ENCODE measurements at regions not wholly inside any gene's neighbourhood (a gene's known extent, or its start where the extent isn't known, plus 50 kb on each side); places are given as distances from the start of the nearest gene placed in this dataset.

DNA sequence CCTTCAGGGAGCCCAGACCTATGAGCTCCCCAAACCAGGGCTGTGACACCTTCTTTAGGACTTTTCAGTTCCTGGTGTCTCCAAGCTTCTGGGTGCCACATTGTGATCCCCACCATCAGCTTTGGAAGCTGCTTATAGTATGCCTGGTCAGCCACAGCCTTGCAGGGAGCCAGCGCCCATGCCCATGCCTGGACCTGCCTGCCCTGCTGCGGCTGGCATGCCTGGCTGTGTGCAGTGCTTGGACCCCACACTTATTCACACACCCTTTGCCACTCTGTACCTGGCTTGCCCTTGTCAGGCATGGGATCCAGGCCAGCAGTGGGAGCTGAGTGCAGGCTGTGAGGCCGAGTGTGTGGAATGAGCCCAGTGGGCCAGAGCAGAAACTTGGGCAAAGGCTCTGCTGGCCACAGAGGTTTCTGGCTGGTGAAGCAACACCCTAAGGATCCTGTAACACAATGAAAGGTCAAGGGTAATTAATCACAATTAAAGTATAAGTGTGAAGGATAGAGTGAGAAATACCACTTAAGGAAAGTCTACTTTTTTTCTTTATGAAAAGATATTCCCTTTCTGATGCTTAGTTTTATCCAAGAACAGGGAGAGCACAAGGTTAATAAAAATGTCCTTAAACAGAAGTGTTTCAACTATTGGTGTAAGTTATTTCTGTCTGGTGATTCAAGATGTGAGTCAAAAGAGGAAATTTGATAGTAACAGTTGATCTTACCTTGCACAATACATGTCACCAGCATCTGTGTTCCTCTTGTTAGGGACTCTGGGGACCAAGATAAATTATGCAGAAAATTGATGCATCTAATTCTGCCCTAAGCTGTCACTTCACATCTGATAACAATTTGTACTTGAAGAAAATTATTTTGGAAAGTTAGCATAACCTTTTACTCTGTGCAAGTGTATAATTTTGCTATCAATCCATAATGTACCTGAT lies 161.8 kb downstream of the FAM47A start:
- Histone ChIP-seq H4K5ac (ENCODE audit: low read depth, low read length) (no peak overlapping the region), H3K4me2 (ENCODE audit: low read depth, low read length) (no peak overlapping the region), H3K23ac (ENCODE audit: low read depth, low read length) (no peak overlapping the region), H2AFZ (replicated peaks; ENCODE audit: low read length, poor library complexity) (no peak overlapping the region), H4K91ac (ENCODE audit: insufficient read depth, low read depth, low read length) (no peak overlapping the region), H2AK5ac (ENCODE audit: low read depth, low read length) (no peak overlapping the region), H2AK9ac (replicated peaks; ENCODE audit: low read depth, low read length, poor library complexity) (no peak overlapping the region), H4K8ac (ENCODE audit: low read depth in 2 of 2, low read length in 2 of 2) (no peak overlapping the region), H2BK20ac (ENCODE audit: low read depth, low read length) (no peak overlapping the region), H3K4me1 (ENCODE audit: control insufficient read depth, insufficient read depth, low read length) (no peaks in the 10 kb centered on the region), H3K9ac (ENCODE audit: low read depth, low read length) (no peak overlapping the region), H2BK15ac (ENCODE audit: low read depth, low read length) (no peak overlapping the region), H3K36me3 (ENCODE audit: control insufficient read depth, insufficient read depth, low read length) (no peaks in the 10 kb centered on the region), H3K27ac (ENCODE audit: insufficient read depth, low read length) (no peak overlapping the region), H3K4ac (ENCODE audit: low read depth, low read length) (no peak overlapping the region), H3K14ac (replicated peaks; ENCODE audit: low read depth, low read length) (no peak overlapping the region), H3K18ac (ENCODE audit: low read depth, low read length) (no peak overlapping the region), H3K9me3 (ENCODE audit: control insufficient read depth, insufficient read depth, low read length) (peaks cover 8% of the 10 kb centered on the region; the same call in 1 of the 2 replicates), H3K4me3 (ENCODE audit: insufficient read depth, low read depth, low read length) (no peak overlapping the region), H3K79me1 (ENCODE audit: low read depth in 1 of 2, low read length in 2 of 2) (no peaks in the 10 kb centered on the region), H3K27me3 (ENCODE audit: control insufficient read depth, insufficient read depth, low read length) (no peaks in the 10 kb centered on the region), H3K56ac (ENCODE audit: extremely low read depth, insufficient read depth, low read length) (no peak overlapping the region), H2BK5ac (ENCODE audit: low read depth, low read length, poor library complexity, severe bottlenecking) (no peak overlapping the region), H2BK120ac (ENCODE audit: low read depth, low read length) (no peak overlapping the region), H3K9me1 (ENCODE audit: insufficient read depth, low read length) (no peaks in the 10 kb centered on the region), H4K20me1 (ENCODE audit: insufficient read depth, low read length) (no peaks in the 10 kb centered on the region)
- dilution Hi-C loops (cut with HindIII; ENCODE audit: low sequenced_read_pairs, unreplicated experiment) (no loop called here), intact Hi-C loops (cut with micrococcal nuclease) (no loop called here), in situ Hi-C loops (cut with MboI; ENCODE audit: low sequenced_read_pairs) (no loop called here)
- CTCF ChIA-PET = no interaction called here
- ATAC-seq (ENCODE audit: low read depth) (no peak), DNase-seq (no peak)
- BruUV-seq (replicated peaks) = no TSS peak
- POLR2A ChIA-PET (ENCODE audit: unreplicated experiment) = no interaction called here
- WGBS, 2 experiments (ENCODE audit: extremely low coverage in 2 of 2, insufficient read length in 1 of 2) = 60% methylated on average over 1 of the region's 3 CpGs; no CpG with 5 or more reads in 1 of the 2 experiments
- TF ChIP-seq FOS (IDR thresholded peaks at IDR 0.05; ENCODE audit: low read depth, low read length) (no peak), MAFK (IDR thresholded peaks at IDR 0.05; ENCODE audit: low read depth, low read length) (no peak), SMC3 (IDR thresholded peaks at IDR 0.05; ENCODE audit: low read depth, low read length) (no peak), NFE2L2 (IDR thresholded peaks at IDR 0.05; ENCODE audit: low read depth, low read length) (no peak), RCOR1 (IDR thresholded peaks at IDR 0.05; ENCODE audit: insufficient replicate concordance, low read length) (no peak), CHD1 (IDR thresholded peaks at IDR 0.05; ENCODE audit: low read depth, low read length) (no peak), POLR2A (IDR thresholded peaks at IDR 0.05; ENCODE audit: low read depth, low read length) (no peak), RFX5 (IDR thresholded peaks at IDR 0.05; ENCODE audit: low read depth, low read length) (no peak), BHLHE40 (IDR thresholded peaks at IDR 0.05; ENCODE audit: low read depth, low read length) (no peak), MXI1 (IDR thresholded peaks at IDR 0.05; ENCODE audit: borderline replicate concordance, low read depth, low read length) (no peak), CEBPB (IDR thresholded peaks at IDR 0.05; ENCODE audit: low read depth, low read length) (no peak), RAD21 (IDR thresholded peaks at IDR 0.05; ENCODE audit: low read length) (no peak), MAZ (IDR thresholded peaks at IDR 0.05; ENCODE audit: borderline replicate concordance, low read depth, low read length) (no peak)
- TF ChIP-seq, protein P1, sequence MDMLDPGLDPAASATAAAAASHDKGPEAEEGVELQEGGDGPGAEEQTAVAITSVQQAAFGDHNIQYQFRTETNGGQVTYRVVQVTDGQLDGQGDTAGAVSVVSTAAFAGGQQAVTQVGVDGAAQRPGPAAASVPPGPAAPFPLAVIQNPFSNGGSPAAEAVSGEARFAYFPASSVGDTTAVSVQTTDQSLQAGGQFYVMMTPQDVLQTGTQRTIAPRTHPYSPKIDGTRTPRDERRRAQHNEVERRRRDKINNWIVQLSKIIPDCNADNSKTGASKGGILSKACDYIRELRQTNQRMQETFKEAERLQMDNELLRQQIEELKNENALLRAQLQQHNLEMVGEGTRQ (IDR thresholded peaks at IDR 0.05; ENCODE audit: low read depth, low read length) = no peak
- TF ChIP-seq, protein P2, sequence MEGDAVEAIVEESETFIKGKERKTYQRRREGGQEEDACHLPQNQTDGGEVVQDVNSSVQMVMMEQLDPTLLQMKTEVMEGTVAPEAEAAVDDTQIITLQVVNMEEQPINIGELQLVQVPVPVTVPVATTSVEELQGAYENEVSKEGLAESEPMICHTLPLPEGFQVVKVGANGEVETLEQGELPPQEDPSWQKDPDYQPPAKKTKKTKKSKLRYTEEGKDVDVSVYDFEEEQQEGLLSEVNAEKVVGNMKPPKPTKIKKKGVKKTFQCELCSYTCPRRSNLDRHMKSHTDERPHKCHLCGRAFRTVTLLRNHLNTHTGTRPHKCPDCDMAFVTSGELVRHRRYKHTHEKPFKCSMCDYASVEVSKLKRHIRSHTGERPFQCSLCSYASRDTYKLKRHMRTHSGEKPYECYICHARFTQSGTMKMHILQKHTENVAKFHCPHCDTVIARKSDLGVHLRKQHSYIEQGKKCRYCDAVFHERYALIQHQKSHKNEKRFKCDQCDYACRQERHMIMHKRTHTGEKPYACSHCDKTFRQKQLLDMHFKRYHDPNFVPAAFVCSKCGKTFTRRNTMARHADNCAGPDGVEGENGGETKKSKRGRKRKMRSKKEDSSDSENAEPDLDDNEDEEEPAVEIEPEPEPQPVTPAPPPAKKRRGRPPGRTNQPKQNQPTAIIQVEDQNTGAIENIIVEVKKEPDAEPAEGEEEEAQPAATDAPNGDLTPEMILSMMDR (conservative IDR thresholded peaks at IDR 0.05; ENCODE audit: low read depth, low read length) = no peak

Measured in IMR-90 (cell line).